ENCODE measurements at regions not wholly inside any gene's neighbourhood (a gene's known extent, or its start where the extent isn't known, plus 50 kb on each side); places are given as distances from the start of the nearest gene placed in this dataset.
"Not testable (repeated sequence)": the region's sequence is repeated elsewhere in the genome, so short reads cannot be mapped to it uniquely, and the experiment has no call there.

DNA sequence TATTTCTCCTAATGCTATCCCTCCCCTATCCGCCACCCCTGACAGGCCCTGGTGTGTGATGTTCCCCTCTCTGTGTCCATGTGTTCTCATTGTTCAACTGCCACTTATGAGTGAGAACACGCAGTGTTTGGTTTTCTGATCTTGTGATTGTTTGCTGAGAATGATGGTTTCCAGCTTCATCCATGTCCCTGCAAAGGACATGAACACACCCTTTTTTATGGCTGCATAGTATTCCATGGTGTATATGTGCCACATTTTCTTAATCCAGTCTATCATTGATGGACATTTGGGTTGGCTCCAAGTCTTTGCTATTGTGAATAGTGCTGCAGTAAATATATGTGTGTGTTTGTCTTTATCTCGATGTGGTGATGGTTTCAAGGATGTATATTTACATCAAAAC, 353.4 kb downstream of the PTPRU start:
- DNase-seq (ENCODE audit: low spot score), result not testable (repeated sequence)

DNA sequence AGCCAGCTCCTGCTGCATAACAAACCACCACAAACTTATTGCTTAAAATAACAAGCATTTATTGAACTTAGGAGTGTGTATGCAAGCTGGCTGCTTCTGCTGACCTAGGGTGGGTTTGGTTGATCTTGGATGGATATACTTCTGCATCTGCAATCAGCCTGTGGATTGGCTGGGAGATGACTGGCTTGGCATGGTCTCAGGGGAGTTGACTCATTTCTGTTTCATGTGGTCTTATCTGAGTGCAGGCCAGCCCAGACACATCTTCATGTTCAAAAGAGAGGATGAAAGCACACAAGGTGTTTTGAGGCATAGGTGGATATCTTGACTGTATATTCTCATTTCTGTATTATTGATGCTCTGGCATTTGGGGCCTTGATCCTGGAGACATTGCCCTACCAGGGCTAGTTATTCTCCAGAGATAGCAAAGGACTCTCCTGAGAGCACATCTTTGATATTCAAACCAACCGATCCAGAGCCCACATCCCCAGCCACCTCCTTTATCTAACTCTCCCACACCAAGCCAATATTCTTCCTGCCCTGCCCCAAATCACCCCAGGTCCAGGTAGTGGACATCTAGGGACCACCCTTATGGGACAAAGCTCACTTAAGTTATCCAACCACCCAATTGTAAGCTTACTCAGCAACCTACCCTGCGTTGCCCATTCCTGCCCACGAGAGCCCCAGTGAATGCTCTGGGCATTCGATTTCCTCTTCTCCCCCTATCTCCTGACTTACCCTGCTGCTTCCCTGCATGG, 350.8 kb downstream of the PTPRU start:
- DNase-seq (ENCODE audit: low spot score), result no peak

DNA sequence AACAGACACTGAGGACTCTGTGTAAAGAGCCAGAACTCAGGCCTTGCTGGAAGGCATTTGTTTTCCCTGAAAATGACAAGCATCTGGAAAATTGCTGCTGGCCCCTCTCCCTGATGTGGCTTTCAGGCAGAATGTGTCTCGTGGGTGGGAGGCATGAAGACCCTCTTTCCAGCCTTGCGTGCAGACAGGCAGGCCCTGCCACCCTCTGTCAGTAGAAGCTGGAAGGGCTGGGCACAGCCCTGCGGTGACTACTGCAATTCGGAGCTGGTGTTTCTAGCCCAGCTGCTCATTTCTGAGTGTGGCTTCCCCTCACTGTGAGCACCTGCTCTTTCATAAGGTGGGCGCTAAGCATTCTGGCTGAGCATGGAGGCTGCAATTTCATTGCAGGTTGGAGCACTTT, 349.9 kb downstream of the PTPRU start:
- DNase-seq (ENCODE audit: low spot score), result no peak

DNA sequence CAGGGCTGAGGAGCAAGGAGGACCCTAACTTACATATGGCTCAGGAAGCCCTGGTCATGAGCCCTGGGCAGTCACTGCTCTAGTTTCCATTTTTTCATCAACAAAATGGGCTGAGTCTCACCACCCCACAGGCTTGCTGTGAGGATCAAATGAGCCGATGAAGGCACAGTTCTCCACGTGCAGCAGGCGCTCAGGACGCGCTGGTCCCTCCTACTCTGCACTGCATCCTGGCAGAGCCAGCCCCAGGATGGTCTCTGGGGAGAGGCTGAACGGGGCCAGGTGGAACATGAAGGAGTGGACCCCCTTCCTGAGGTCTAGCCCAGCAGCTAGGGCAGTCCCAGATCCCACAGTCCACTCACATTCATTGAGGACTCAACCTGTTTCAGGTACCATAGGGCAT, 349.3 kb downstream of the PTPRU start:
- DNase-seq (ENCODE audit: low spot score), result no peak

DNA sequence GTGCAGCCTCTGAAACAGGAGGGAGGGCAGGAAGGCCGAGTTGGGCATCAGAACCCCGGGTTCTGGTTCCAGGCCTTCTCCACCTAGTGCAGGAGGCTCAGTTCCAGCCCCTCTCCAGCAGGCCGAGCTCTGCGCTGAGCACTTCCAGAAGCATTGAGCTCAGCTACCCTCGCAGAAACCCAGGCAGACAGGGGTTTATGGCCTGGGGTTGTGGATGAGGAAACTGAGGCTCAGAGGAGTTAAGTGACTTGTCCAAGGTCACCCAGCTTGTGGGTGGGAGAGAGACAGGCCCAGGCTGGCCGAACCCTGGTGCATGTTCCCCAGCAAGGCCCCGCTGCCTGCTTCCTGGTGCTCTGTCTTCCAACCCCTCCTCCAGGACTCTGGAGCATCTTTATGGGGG, 348.9 kb downstream of the PTPRU start:
- DNase-seq (ENCODE audit: low spot score), result no peak

DNA sequence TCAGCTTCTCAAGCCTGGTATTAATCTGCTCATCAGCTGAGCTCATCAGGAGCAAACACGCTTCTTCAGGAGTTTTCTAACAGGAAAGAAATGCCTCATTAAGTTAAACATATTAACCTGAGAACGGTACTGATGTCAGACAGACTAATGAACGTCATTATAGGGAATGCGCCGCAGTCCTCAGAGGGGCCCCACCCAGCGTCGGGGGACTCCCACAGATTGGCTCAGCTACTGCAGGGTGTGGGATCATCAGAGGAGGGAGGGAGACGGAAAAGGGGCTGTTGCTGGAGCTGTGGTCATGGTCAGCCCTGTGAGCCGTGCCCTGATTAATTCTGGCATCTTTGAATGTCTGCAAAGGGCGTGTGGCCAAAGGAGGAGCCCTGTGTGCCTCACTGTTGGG, 348.5 kb downstream of the PTPRU start:
- no peak for DNase-seq (ENCODE audit: low spot score)

DNA sequence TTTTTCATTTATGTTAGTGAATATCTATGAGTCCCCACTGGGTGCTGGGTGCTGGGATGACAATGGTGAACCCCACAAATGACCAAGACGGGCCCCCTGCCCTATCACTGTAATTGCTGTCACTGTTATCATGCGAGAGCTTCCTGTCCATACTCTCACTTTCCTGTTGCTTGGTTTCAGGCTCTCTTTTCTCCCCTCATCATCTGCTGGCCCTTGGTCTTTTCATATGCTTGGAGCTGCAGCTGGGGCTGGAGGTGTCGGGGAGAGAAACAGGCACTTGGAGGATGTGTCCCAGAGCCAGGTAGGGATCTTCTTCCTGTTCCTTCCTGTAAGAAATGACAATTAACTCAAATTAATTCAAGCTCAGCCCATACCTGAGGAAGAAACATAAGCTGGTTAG, 348.0 kb downstream of the PTPRU start:
- no peak for DNase-seq (ENCODE audit: low spot score)

DNA sequence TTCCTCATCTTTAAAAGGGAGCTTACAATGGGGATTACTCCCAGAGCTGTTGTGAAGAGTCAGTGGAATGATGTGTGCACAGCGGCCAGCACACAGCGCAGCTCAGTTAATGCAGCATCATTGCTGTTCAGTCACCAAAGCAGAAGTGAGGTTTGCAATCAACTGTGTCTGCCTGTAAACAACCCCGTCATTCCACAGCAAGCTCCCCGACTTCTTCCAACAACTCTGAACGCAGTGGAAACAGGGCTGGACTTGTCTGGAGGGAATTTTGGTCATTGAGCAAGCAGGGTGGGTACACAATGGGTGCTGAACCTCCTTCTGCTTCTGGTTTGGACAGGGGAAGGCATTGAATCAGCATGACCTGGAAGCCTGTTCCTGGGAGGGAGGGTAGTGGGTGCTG, 347.4 kb downstream of the PTPRU start:
- DNase-seq (ENCODE audit: low spot score), result no peak

DNA sequence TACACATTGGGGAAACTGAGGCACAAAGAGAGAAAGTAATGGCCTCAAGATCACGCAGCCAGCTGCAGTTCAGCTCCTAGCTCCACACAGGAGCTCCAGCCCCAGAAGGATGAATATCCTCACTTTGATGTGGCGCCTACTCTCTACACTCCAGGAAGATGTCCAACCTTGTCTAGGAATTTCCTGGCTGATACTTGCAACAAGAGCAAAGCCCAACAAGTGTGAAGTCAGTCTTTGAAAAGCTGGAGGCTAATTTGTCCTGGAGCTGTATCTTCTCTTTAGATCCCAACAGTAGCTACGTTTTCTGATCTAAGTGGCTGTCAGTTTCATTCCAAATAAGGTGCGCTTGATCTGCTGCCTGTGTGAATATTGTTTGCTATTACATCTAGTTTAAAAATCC, 344.9 kb downstream of the PTPRU start:
- no peak for DNase-seq (ENCODE audit: low spot score)

DNA sequence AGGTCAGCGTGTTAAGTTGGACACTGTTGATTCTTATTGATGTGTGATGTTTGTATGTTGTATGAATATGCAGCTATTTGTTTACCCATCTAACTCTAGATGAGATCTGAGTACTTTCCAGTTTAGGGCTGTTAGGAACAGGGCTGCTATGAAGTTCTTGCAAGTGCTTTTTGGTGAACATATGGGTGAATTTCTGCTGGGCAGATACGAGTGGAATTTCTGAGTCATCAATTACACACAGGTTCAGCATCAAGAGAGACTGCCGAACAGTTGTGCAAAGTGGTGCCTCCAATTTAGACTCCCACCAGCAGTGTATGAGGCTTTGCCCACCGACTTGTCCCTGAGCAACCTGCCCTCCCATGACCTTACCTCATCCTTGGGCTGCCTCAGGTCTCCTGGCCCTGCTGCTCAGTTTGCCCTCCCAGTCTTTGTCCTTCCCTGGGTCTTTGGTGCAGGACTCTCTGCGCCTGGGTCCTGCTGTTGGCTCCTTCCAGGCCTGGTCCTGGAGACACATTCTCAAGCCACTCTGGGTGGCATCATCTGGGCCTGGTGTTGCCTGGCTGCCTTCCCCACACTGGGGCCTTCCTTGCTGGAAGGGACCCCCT, 343.6 kb downstream of the PTPRU start:
- DNase-seq (ENCODE audit: low spot score), result no peak

DNA sequence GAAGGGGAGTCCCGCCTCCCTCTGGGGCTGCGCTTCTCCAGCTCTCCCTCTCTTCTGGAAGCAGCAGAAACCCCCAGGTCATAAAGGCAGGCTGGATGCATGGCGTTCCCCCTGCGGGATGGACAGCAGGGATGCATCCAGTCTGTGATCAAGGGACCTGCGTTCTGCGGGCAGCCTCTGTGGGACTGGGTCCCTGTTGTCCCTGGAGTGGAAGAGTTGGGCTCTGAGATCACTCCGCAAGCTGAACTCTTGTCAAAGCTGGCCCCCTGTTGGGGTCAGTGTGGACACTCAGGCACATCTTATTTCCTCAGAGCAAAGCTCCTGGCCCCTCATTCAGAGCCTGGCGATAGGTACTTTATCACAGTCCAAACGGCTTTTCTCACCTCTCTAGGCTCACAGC, 341.2 kb downstream of the PTPRU start:
- DNase-seq (ENCODE audit: low spot score), result no peak

DNA sequence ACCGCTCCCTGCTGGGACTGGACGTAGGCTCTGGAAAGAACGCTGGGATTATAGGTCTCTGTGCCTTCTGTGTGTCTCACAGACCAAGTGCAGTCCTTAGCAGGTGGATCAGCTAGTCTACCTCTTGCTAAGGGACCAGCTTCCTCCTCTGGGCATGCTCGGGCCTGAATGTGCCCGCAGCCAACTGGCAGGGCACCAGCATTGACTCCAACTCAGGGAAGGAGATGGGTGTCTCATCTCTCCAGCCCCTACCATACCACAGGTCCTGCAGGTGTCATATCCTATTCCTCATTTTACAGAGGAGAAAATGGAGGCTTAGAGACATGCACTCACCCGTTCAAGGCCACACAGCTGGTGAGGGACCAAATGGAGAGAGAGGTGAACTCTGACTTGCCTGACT, 340.2 kb downstream of the PTPRU start:
- no peak for DNase-seq (ENCODE audit: low spot score)

DNA sequence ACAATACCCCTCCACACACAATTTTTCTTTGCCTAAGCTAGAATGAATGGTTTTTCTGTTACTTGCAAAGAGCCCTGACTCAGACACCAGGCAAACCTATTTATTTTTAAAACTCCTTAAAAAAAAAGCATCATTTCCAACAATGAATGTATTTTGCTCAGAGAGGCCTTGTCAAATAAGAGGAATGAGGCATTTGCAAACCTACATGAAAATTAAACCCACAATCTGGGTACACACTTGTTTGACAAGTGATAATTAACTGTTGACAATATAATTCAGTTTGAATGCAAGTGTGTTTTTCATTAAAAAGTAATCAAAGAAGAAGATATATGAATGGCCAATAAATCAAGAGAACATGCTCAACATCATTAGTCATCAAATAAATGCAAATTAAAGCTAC, 339.5 kb downstream of the PTPRU start:
- DNase-seq (ENCODE audit: low spot score), result no peak

DNA sequence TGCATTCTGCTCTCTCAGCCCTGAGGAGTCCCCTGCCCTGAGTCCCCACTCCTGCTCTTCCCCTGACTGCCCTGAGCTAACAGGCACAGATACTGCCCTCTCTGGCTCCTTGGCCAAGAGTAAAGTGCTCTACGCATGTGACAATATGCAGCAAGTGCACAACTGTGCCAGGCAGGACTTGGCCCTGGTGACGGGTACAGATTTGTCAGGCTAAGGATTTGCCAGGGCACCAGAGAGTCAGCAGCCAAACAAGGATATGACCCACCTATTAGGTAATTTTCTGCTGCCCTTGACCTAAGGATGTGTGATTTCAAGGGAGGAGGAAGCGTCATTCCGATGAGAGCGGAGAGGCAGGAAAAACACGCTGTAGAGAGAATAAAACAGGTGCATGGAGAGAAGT, 339.0 kb downstream of the PTPRU start:
- no peak for DNase-seq (ENCODE audit: low spot score)

DNA sequence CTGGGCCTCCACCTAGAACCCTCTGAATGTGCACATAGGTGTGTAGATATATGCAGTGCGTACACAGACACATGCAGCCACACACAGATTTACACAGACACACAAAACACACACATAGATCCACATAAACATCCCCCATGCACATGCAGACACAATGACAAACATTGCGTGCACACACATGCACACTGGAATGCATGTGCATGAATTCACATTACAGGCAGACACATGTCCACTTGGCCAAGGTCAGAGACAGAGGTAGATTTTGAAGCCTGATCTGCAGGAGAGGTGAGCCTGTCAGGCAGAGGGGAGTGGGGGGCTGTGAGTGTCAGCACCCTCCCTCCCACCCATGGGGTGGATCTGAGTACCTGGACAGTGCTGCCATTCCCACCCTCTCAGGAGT, 338.5 kb downstream of the PTPRU start:
- DNase-seq (ENCODE audit: low spot score), result no peak

DNA sequence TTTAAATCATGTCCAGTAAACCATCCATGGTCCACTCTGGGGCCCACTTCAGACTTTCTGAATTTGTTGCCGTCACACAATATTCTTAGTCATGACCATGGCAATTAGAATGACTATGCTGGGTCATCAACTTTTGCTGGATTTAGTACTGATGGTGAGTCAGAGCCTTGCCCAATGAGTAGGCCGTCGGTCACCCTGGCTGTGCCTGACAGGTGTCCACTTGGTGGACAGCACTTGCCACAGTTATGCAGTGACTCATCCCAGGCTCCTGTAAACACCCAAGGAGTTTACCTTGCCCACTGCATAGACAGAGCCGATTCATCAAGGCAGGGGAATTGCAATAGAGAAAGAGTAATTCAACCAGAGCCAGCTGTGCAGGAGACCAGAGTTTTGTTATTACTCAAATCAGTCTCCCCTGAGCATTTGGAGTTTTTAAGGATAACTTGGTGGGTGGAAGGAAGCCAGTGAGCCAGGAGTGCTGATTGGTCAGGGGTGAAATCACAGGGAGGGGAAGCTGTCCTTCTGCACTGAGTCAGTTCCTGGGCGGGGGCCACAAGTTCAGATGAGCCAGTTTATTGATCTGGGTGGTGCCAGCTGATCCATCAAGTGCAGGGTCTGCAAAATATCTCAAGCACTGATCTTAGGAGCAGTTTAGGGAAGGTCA, 333.8 kb downstream of the PTPRU start:
- DNase-seq (ENCODE audit: low spot score), result no peak

DNA sequence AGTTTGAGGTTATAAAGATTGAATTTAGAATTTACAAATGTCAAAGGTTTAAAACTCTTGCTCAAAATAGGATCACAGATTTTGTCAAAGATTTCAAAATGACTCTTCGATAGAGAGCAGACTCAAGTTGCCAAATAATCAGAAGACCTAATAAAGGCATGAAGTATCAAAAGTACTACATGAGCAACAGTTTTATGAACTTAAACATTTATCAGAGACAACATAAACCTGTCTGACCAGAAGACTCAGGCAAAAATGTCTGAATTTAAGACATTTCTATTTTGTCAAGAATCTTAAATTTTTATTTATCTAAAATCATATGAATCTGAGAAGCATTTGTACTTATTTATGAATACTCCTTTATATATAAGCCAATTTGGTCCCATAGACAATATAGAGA, 330.9 kb downstream of the PTPRU start:
- DNase-seq (ENCODE audit: low spot score), result no peak

DNA sequence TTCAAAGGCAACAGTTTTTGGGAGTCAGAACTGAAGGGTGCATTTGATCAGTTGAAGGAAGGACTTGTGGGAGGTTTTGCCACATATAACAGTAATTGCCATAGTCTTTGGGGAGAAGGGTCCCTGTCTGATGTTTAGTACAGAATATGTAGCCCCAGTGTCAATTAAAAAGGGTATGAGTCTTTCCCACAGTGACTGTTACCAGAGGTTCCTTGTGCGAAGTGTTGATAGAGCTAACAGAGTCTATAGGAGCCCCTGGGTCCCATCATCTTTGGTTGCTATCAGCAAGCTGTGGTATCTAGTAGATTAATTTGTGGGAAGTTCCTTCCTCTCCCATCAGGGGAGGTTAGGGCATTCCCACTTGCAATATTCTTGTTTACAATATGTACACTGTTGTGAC, 329.2 kb downstream of the PTPRU start:
- no peak for DNase-seq (ENCODE audit: low spot score)

DNA sequence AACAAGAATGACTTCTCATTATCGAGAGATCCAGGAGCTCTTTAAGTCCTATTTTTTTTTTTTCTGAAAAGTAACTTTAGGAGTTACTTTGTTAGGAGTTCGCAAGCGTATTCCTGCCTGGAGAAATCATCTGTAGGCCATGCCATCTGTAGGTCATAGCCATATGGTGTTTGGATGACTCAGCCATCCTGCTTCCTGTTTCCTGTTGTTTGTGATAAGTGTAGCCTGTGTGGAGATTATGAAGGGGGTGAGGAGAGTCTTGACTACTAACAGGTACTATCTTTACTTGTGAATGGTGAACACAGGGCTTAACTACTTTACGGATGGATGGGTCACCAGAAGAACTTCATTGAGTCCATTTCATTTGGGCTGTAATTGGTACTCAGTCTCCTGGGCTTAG, 327.2 kb downstream of the PTPRU start:
- DNase-seq (ENCODE audit: low spot score), result no peak

DNA sequence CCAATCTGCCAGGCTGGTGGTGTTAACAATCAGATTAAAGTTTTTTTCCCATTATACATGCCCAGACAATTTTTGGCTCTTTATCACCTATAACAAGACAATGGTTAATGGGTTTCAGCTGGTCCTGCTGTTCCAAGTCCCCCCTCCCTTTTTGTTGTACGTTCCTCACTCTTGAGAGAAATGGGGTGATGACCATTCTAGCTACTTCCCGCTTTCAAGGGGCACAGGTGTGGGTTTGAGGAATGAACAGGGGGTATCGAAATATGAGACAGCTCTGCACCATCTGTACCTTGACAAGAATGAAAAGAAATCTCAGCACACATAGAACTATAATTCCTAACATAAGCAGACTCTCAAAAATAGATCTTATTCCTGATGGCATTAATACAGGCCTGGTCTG, 326.8 kb downstream of the PTPRU start:
- no peak for DNase-seq (ENCODE audit: low spot score)

DNA sequence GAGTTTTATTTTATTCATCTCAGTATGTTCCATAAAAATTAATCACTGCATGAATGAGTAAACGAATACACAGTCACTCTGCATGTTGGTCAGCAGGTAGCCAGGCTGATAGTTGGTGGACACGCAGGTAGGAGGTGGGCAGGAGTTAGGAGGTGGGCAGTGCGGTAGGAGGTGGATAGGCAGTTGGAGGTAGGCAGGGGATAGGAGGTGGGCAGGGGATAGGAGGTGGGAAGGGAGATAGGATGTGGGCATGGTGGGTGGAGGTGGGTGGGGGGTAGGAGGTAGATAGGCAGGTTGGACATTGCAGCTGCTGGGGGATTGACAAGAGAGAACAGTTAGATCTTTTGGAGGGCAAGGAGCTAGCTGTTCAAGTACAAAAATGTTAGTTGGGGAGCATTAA, 322.7 kb downstream of the PTPRU start:
- DNase-seq (ENCODE audit: low spot score), result no peak

DNA sequence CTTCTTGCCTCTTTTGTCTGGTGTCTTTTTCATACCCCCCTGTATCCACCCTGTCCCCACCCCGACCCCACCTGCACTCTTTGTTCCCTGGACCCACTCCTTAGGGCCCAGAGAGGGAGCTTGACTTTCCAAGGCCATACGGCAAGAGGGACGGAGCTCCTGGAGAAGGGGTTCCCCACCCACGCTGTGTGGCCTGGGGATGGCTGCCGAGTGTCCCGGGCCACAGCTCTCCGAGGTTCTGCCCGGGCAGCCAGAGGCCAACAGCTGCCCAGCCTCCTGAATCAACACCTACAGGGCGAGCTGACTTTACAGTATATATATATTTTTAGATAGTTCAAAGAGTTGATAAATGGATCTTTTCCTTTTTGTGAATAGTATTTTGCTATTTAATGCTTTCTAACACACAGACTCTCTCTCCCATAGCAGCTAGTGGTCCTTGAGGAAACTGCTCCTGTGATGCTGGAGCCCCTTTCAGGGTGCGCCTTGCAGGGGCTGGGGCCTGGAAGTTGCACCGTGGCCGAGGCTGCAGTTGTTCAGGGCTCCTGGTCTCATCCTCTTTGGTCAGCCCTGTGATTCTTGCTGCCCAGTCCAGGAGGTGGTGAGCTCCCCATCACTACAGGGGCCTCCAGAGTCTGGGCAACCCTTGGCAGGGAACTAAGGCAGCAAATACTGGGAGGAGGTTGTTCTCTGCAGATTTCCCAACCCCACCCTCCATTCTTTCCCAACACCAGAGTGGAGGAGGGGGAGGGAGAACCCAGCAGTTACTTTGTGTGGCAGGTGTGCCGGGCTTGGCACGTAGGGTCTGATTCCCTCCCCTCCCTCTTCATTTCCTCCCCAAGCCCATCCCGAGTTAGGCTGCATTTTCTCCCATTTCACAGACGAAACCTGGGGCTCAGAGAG, 321.6 kb downstream of the PTPRU start:
- no peak for DNase-seq (ENCODE audit: low spot score)

DNA sequence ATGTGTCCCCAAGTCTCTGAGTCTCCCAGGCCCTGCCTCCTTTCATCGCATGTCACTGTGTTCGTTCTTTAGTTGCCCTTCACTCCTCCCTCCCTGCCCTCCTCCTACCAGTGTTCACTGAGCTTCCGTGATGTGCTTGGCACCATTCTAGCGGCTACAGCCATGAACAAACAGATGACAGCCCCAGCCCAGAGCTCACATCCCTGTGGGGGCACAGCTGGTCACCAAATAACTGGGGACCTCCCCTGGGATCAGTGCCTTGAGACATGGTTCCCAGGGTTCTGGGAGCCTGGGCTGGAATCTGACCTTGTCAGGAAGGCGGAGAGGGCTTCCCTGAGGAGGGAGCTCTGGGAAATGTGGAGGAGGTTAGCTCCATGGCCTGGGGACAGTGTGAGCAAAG, 320.7 kb downstream of the PTPRU start:
- no peak for DNase-seq (ENCODE audit: low spot score)
